ENCODE measurements at regions not wholly inside any gene's neighbourhood (a gene's known extent, or its start where the extent isn't known, plus 50 kb on each side); places are given as distances from the start of the nearest gene placed in this dataset.

DNA sequence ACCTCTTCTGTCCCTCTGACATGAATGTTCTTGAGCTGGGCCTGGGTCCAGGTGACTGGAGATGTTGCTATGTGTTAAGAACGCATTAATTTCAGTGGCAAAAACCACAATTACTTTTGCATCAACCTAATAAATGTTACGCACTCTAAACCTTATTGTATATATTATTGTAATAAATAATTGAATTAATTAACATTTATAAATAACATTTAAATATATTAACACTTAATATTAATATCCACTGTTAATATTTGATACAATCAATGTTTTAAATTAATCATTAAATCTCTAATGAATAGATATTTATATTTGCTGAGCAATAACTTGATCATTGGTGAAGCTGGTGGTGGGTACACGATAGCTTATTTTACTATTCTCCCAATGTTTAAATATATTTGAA is 97.4 kb downstream of the KCNF1 start:
- TF ChIP-seq, protein P1, sequence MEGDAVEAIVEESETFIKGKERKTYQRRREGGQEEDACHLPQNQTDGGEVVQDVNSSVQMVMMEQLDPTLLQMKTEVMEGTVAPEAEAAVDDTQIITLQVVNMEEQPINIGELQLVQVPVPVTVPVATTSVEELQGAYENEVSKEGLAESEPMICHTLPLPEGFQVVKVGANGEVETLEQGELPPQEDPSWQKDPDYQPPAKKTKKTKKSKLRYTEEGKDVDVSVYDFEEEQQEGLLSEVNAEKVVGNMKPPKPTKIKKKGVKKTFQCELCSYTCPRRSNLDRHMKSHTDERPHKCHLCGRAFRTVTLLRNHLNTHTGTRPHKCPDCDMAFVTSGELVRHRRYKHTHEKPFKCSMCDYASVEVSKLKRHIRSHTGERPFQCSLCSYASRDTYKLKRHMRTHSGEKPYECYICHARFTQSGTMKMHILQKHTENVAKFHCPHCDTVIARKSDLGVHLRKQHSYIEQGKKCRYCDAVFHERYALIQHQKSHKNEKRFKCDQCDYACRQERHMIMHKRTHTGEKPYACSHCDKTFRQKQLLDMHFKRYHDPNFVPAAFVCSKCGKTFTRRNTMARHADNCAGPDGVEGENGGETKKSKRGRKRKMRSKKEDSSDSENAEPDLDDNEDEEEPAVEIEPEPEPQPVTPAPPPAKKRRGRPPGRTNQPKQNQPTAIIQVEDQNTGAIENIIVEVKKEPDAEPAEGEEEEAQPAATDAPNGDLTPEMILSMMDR (IDR thresholded peaks at IDR 0.05), result no peak
- TF ChIP-seq POLR2A (IDR thresholded peaks at IDR 0.05), result no peak

All from heart left ventricle (tissue), 13 donors.